T-helper 2 cell (primary cell): ENCODE measurements at regions not wholly inside any gene's neighbourhood (a gene's known extent, or its start where the extent isn't known, plus 50 kb on each side); places are given as distances from the start of the nearest gene placed in this dataset.
"Not testable (repeated sequence)": the region's sequence is repeated elsewhere in the genome, so short reads cannot be mapped to it uniquely, and the experiment has no call there.

Source experiments
- DNase-seq, 5 experiments: peaks; one replicate each; pipeline versions ENCODE4 v3.0.0 to v3.0.0-alpha.2; 2012 to 2022

- no peak for DNase-seq
These were observed 771.4 kb downstream of the TDRD15 start for GRCh38 chr2:21895200-21895599.

- DNase-seq, result not testable (repeated sequence)
These were observed 785.1 kb downstream of the TDRD15 start for GRCh38 chr2:21908712-21909380.

- DNase-seq, result no peak
These were observed 787.2 kb downstream of the TDRD15 start for GRCh38 chr2:21910832-21911507.

GRCh38 chr2:21912405-21912804 lies 788.6 kb downstream of the TDRD15 start:
- no peak for DNase-seq

GRCh38 chr2:21915201-21915600 lies 791.4 kb downstream of the TDRD15 start:
- no peak for DNase-seq

- DNase-seq, result no peak
These were observed 793.3 kb downstream of the TDRD15 start for GRCh38 chr2:21916934-21917522.

DNA sequence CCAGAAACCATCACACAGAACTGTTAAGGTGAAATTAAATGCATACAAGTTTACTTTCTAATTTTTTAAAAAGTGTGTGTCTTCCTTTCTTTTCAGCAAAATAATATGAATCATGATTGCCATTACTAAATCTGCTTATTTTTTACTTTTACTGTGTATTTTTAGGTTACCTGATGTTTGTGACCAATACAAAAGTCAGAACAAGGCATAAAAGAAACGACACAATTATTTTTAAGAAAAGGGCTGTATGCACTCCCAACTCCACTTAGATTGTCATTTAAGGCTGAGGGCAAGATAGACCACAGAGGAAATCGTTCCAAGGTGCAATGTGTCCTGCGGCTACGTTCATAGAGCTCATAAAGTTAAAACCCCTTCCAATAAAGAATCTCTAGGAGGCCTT lies 797.0 kb downstream of the TDRD15 start:
- no peak for DNase-seq

DNA sequence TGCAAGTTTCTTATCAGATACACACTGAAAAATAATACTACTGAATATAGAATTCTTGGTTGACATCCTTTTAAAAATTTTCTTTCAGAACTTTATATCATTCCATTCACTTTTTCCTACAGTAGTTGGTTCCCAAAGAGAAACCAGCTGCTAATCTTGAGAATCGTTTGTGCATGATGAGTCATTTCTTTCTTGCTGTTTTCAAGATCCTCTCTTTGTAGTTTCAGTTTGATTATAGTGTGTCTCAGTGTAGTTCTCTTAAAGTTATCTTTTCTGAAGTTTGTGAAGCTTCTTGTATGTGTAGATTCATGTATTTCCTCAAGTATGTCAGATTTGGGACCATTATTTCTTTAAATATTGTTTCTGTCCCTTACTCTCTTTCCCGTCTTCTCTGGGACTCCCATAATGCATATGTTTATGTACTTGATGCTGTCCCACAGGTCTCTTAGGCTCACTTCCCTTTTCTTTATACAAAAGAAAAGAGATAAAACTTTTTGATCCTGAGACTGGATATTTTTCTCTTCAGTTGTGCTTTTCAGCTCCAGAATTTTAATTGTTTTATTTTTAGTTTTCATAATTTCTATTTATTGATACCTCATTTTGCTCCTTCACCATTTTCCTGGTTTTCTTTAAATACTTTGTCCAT lies 801.0 kb downstream of the TDRD15 start:
- DNase-seq, result peak in 1 of 5 experiments; percentile 35

- DNase-seq, result no peak
These were observed 804.5 kb downstream of the TDRD15 start for GRCh38 chr2:21928292-21928691.

DNA sequence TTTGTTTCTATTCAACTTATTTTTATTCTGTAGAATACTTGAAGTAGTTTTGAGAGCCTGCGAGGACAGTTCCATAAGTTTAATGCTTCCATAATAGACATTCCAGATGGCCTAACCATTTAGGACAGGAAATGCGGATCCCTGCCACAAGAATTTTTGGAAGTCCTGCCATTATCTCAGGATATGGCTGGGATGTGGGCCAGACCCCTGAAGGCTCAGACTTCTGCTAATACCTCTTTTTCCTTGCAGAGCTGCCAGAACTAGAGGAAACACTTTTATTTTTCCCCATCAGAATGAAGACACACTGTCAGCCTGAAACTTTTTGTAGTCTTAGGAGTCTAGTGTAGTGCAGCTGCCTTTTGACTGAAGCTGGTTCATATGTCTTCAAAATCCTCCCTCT lies 806.5 kb downstream of the TDRD15 start:
- DNase-seq, result no peak

DNA sequence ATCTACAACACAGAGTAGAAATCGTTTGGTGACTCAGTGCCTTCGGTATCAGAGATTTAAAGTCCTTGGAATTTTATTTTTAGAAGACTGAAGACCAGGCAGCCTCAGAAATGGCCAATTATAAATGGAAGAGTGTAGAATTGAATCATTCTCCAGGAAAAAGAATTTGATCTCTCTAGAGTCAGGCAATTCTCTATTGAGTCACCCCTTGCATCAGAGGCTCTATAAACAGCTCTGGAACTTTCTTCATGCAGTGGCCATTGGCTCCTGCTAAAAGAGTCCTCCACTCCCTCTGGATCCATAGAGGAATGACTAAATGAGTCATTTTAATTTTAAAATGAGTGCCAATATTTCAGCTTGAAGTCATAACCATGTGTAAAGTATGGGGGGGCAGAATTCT lies 816.2 kb downstream of the TDRD15 start:
- no peak for DNase-seq

- no peak for DNase-seq
These were observed 820.8 kb downstream of the TDRD15 start for GRCh38 chr2:21944536-21944935.

DNA sequence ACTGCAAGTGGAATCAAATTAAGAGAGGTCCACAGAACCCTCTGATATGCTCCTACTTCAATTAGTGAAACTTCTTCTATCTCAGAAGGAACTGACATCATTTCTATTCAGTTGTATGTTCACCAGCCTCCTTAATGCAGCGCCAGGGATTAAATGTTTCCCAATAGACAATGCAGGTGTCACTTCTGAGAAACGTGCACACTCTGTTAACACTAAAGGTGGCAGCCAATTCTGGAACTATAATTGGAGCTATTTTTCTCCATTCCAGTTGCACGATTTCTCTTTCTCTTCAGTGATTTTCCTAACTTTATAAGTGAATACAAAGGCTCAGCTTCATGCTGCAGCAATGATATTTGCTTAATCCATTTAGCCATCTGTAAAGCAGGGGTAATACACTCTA lies 821.9 kb downstream of the TDRD15 start:
- no peak for DNase-seq

DNA sequence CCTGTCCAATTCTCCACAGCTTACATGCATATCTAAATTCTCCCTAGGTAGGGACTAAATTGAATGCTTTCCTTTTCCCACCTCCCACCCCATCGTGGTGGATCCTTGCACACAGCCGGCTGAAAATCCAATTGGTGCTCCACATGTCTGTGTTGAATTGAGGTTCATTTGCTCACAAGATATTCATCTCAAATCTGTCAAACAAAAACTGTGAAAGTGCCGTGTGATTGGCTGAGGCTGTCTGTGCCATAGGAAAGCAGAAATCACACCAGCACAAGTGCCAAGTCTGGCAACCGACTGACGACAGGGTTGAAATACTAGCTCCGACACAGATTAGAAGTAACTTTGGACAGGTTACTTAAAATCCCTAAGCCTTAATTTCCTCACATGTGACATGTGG lies 823.3 kb downstream of the TDRD15 start:
- no peak for DNase-seq

DNA sequence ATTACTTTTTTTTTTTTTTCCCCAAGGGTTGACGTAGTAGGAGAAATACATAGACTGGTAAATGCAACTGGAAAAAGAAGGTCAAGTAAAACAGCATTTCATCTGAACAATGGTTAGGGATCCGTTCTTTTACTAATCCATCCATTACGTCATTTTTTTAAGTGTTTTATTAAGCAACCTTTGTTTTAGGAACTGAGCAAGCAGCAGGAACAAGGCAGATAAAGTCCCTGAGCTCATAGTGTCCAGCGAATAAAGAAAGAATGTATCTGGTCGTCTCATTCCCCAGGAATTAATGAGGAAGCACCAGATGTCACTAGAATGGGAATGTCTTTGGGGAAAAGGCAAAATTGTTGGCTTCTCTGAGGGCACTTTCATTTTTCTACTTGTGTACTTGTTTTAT lies 842.4 kb downstream of the TDRD15 start:
- no peak for DNase-seq

- no peak for DNase-seq
These were observed 847.2 kb downstream of the TDRD15 start for GRCh38 chr2:21970971-21971370.

DNA sequence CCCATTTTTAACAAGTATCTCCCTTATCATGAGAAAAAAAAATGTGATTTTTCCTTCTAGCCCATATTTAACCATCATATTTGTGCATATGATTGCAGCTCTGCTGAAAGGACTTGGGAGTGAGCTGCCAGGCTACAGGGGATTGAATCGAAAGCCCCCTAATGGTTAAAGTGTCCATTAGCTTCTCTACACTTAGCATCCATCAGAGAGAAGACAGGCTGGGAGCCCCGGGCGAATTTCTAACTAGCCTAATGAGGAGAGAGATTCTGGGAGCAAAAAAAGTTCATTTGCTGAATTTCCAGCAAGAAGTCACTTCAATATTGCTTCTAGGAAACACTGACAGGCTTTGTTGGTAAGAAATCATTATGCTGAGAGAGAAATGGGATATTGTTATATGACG lies 848.8 kb downstream of the TDRD15 start:
- no peak for DNase-seq

DNA sequence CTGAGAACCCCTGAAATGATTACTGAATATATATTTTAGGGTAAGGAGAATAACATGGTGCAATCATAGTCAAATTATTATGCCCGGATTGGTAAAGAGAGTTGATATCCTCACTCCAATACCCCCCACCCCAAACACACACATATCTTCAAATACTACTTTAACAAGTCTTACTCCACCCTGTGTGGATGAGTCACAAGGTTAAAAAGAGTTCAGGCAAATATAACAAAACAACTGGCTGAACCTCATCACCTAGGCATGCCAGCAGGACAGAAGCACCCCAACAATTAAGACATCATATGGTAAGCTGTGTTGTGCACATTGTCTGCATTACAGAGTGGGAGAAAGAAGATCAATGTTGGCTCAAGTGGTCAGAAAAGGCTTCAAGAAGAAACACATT lies 857.4 kb downstream of the TDRD15 start:
- DNase-seq, result no peak

DNA sequence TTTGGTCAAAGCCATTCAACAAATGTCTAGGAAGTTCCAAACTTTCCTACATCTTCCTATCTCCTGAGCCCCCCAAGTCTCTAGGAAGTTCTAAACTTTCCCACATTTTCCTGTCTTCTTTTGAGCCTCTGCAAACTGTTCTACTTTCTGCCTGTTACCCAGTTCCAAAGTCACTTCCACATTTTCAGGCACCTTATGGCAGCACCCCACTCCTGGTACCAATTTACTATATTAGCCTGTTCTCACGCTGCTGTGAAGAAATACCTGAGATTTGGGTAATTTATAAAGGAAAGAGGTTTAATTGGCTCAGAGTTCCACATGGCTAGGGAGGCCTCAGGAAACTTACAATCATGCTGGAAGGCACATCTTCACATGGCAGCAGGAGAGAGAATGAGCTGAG lies 869.2 kb downstream of the TDRD15 start:
- DNase-seq, result no peak

DNA sequence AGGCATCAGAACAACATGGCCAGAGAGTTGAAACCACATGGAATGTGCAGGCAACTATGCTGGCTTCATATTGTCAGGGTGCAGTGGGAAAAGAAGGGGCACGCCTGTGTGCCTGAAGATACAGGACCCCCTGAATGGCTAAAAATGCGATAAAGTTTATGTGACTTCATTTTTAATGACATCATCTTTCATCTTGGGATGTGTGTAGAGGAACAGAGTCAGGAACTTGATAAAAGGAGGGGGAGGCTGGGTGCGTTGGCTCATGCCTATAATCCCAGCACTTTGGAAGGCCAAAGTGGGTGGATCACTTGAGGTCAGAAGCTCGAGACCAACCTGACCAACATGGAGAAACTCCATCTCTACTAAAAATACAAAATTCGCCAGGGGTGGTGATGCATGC lies 872.6 kb downstream of the TDRD15 start:
- no peak for DNase-seq

- DNase-seq, result no peak
These were observed 875.8 kb downstream of the TDRD15 start for GRCh38 chr2:21999522-21999921.

GRCh38 chr2:22002066-22002465 lies 878.3 kb downstream of the TDRD15 start:
- no peak for DNase-seq

DNA sequence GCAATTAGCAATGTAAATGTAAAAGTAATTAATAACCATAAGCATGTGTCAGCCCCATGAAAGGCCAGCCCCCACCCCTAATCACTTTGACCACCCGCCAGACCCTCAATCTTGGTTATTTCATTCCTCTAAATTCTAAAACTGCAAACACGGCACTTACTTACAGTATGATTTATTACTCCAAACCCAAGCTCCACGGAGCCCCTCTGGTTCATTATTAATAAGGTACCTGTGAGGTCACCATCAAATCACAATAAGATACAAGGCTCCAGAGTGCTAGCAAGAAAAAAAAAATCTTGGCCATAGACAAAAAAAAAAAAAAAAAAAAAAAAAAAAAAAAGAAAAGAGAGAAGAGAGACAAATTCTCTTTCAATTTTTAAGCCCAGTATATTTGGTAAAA lies 879.5 kb downstream of the TDRD15 start:
- DNase-seq, result no peak

DNA sequence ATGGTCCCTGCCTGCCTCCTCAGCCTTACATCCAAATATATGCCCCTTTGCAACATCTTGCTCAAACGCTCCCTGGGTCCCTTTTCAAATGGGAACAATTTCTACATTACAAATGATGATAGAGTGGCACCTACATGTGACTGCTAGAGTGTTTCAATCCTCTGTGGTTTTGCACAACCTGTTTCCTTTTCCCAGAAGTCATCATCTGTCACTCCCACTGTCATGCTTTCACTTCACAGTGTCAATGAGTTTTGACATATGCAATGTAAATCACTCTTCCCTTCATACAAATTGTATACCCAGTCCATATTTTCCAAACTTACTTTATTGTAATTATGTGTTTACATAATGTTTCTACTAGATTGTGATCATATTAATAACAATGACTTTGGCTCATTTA lies 887.3 kb downstream of the TDRD15 start:
- no peak for DNase-seq
